ENCODE measurements at regions not wholly inside any gene's neighbourhood (a gene's known extent, or its start where the extent isn't known, plus 50 kb on each side); places are given as distances from the start of the nearest gene placed in this dataset.

GRCh38 chr9:18075253-18075952, 398.6 kb upstream of the ADAMTSL1 start:
- no peak for TF ChIP-seq EZH2phosphoT487 (IDR thresholded peaks at IDR 0.05; ENCODE audit: borderline replicate concordance, low read length)
- no peak for TF ChIP-seq CTCF (IDR thresholded peaks at IDR 0.05; ENCODE audit: low read depth, low read length, poor library complexity, severe bottlenecking)
- no peaks in the 10 kb centered on the region for H3K9me3 ChIP-seq (ENCODE audit: control insufficient read depth, insufficient read depth, low read length)
- H3F3A ChIP-seq (ENCODE audit: control insufficient read depth, insufficient read depth), result no peaks in the 10 kb centered on the region
- H3K9me2 ChIP-seq (replicated peaks; ENCODE audit: control insufficient read depth, low read length), result no peaks in the 10 kb centered on the region
- no peaks in the 10 kb centered on the region for H3K79me2 ChIP-seq (ENCODE audit: control insufficient read depth, low read length)
- no peak overlapping the region for H3K27ac ChIP-seq (ENCODE audit: low read depth, low read length)
- no peak overlapping the region for H3K4me2 ChIP-seq (ENCODE audit: low read length)
- H3K27me3 ChIP-seq (ENCODE audit: control insufficient read depth, low read length), result no peaks in the 10 kb centered on the region
- H4K20me1 ChIP-seq (ENCODE audit: control insufficient read depth, insufficient read depth, low read depth, low read length), result no peaks in the 10 kb centered on the region
- H3K36me3 ChIP-seq (ENCODE audit: control insufficient read depth, low read length), result no peaks in the 10 kb centered on the region
- no peak overlapping the region for H3K4me3 ChIP-seq (ENCODE audit: low read length)
- no peaks in the 10 kb centered on the region for H3K4me1 ChIP-seq (ENCODE audit: control insufficient read depth, low read length)

- Histone ChIP-seq H3K9me3 (ENCODE audit: control insufficient read depth, insufficient read depth, low read length) (no peaks in the 10 kb centered on the region), H3K4me1 (ENCODE audit: control insufficient read depth, low read length) (no peaks in the 10 kb centered on the region), H3K79me2 (ENCODE audit: control insufficient read depth, low read length) (no peaks in the 10 kb centered on the region), H3K9me2 (replicated peaks; ENCODE audit: control insufficient read depth, low read length) (no peaks in the 10 kb centered on the region), H3K27me3 (ENCODE audit: control insufficient read depth, low read length) (no peaks in the 10 kb centered on the region), H4K20me1 (ENCODE audit: control insufficient read depth, insufficient read depth, low read depth, low read length) (no peaks in the 10 kb centered on the region), H3K4me2 (ENCODE audit: low read length) (no peak overlapping the region), H3K27ac (ENCODE audit: low read depth, low read length) (no peak overlapping the region), H3K4me3 (ENCODE audit: low read length) (no peak overlapping the region), H3K36me3 (ENCODE audit: control insufficient read depth, low read length) (no peaks in the 10 kb centered on the region), H3F3A (ENCODE audit: control insufficient read depth, insufficient read depth) (no peaks in the 10 kb centered on the region)
- no peak for TF ChIP-seq CTCF (IDR thresholded peaks at IDR 0.05; ENCODE audit: low read depth, low read length, poor library complexity, severe bottlenecking)
- no peak for TF ChIP-seq EZH2phosphoT487 (IDR thresholded peaks at IDR 0.05; ENCODE audit: borderline replicate concordance, low read length)
Observed at GRCh38 chr9:18077941-18078678, 395.8 kb upstream of the ADAMTSL1 start.

GRCh38 chr9:18092138-18092537, 381.8 kb upstream of the ADAMTSL1 start:
- no peaks in the 10 kb centered on the region for H3K4me1 ChIP-seq (ENCODE audit: control insufficient read depth, low read length)
- no peaks in the 10 kb centered on the region for H3K9me3 ChIP-seq (ENCODE audit: control insufficient read depth, insufficient read depth, low read length)
- no peaks in the 10 kb centered on the region for H3K79me2 ChIP-seq (ENCODE audit: control insufficient read depth, low read length)
- no peak overlapping the region for H3K4me2 ChIP-seq (ENCODE audit: low read length)
- H3K9me2 ChIP-seq (replicated peaks; ENCODE audit: control insufficient read depth, low read length), result no peaks in the 10 kb centered on the region
- H3K27me3 ChIP-seq (ENCODE audit: control insufficient read depth, low read length), result no peaks in the 10 kb centered on the region
- no peaks in the 10 kb centered on the region for H3K36me3 ChIP-seq (ENCODE audit: control insufficient read depth, low read length)
- H3F3A ChIP-seq (ENCODE audit: control insufficient read depth, insufficient read depth), result no peaks in the 10 kb centered on the region
- TF ChIP-seq CTCF (IDR thresholded peaks at IDR 0.05; ENCODE audit: low read depth, low read length, poor library complexity, severe bottlenecking), result no peak
- no peak for TF ChIP-seq EZH2phosphoT487 (IDR thresholded peaks at IDR 0.05; ENCODE audit: borderline replicate concordance, low read length)
- H4K20me1 ChIP-seq (ENCODE audit: control insufficient read depth, insufficient read depth, low read depth, low read length), result no peaks in the 10 kb centered on the region
- H3K27ac ChIP-seq (ENCODE audit: low read depth, low read length), result no peak overlapping the region
- no peak overlapping the region for H3K4me3 ChIP-seq (ENCODE audit: low read length)

Data from DOHH2 (cell line).